ENCODE measurements at regions not wholly inside any gene's neighbourhood (a gene's known extent, or its start where the extent isn't known, plus 50 kb on each side); places are given as distances from the start of the nearest gene placed in this dataset.

DNA sequence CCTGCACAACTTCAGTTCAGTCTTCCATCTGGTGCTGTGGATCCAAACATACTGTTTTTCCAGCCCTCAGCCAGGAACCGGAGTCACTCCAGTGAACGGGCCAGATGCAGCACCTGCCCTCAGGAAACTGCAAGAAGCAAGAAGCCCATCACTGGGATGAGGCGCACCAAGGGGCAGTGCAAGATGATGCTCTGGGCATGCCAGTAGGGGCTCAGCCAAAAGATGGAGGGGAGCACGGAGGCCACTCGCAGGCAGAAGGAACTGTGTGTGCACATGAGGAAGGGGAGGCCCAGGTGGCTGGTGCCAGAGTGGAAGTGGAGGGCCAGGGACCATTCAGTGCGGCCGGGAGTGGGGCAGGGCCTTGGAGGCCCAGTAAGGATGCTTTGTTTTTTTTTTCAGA lies 161.7 kb upstream of the MAMLD1 start:
- no peak for TF ChIP-seq TEAD4 (IDR thresholded peaks at IDR 0.05)
- TF ChIP-seq EP300 (IDR thresholded peaks at IDR 0.05; ENCODE audit: borderline replicate concordance), result no peak
- TF ChIP-seq, protein P1, sequence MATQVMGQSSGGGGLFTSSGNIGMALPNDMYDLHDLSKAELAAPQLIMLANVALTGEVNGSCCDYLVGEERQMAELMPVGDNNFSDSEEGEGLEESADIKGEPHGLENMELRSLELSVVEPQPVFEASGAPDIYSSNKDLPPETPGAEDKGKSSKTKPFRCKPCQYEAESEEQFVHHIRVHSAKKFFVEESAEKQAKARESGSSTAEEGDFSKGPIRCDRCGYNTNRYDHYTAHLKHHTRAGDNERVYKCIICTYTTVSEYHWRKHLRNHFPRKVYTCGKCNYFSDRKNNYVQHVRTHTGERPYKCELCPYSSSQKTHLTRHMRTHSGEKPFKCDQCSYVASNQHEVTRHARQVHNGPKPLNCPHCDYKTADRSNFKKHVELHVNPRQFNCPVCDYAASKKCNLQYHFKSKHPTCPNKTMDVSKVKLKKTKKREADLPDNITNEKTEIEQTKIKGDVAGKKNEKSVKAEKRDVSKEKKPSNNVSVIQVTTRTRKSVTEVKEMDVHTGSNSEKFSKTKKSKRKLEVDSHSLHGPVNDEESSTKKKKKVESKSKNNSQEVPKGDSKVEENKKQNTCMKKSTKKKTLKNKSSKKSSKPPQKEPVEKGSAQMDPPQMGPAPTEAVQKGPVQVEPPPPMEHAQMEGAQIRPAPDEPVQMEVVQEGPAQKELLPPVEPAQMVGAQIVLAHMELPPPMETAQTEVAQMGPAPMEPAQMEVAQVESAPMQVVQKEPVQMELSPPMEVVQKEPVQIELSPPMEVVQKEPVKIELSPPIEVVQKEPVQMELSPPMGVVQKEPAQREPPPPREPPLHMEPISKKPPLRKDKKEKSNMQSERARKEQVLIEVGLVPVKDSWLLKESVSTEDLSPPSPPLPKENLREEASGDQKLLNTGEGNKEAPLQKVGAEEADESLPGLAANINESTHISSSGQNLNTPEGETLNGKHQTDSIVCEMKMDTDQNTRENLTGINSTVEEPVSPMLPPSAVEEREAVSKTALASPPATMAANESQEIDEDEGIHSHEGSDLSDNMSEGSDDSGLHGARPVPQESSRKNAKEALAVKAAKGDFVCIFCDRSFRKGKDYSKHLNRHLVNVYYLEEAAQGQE (IDR thresholded peaks at IDR 0.05; ENCODE audit: low read depth), result no peak
- no peak for TF ChIP-seq RAD21 (IDR thresholded peaks at IDR 0.05; ENCODE audit: low read depth)

DNA sequence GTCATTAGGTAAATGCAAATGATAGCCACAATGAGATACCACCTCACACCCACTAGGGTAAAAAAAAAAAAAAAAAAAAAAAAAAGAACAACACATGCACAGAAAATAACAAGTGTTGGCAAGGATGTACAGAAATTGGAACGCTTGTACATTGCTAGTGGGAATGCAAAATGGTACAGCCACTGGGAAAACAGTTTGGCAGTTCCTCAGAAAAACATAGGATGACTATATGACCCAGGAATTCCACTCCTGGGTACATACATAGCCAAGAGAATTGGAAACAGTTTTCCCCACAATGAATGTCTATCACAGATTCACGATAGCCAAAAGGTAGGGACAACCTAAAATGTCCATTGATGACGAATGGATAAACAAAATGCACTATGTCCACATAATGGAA lies 161.3 kb upstream of the MAMLD1 start:
- TF ChIP-seq ZBTB7A (IDR thresholded peaks at IDR 0.05; ENCODE audit: low read depth) (no peak), NFIC (IDR thresholded peaks at IDR 0.05) (no peak), FOXM1 (IDR thresholded peaks at IDR 0.05; ENCODE audit: borderline replicate concordance, low read depth) (no peak), CEBPB (IDR thresholded peaks at IDR 0.05) (no peak), TAF1 (IDR thresholded peaks at IDR 0.05; ENCODE audit: low read depth) (no peak), TCF12 (IDR thresholded peaks at IDR 0.05; ENCODE audit: low read depth) (no peak), RAD21 (IDR thresholded peaks at IDR 0.05; ENCODE audit: low read depth) (no peak), YY1 (IDR thresholded peaks at IDR 0.05; ENCODE audit: low read depth) (no peak)
- TF ChIP-seq, protein P2, sequence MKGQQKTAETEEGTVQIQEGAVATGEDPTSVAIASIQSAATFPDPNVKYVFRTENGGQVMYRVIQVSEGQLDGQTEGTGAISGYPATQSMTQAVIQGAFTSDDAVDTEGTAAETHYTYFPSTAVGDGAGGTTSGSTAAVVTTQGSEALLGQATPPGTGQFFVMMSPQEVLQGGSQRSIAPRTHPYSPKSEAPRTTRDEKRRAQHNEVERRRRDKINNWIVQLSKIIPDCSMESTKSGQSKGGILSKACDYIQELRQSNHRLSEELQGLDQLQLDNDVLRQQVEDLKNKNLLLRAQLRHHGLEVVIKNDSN (IDR thresholded peaks at IDR 0.05), result no peak
- TF ChIP-seq, protein P3, sequence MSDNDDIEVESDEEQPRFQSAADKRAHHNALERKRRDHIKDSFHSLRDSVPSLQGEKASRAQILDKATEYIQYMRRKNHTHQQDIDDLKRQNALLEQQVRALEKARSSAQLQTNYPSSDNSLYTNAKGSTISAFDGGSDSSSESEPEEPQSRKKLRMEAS (IDR thresholded peaks at IDR 0.05), result no peak

DNA sequence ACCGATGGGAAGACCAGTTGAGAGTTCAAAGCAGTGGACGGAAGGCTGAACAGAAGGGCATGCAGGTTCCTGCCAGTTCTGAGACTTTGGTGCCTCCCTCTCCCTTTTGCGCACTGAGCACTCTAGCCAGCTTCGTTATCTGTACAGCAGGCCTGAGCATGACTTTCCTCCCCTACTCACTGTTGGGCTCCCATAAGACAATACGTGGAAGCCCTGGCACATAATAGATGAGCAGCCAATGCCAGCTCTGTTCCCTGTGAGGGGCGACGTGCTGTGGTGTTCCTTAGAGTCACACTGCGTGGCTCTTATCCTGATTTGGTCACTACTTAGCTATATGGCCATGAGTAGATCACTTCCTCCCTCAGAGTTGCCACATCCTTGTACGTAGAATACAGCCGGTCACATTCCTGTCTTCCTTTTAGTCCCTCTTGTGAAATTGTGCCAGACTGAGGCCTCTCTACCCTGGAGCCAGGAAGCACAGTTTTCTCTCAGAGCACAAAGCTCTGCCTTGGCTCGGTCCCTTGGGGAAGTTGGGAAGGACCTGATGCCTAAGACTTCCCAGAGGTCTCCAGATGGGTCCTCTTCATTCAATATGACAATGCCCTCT lies 160.4 kb upstream of the MAMLD1 start:
- TF ChIP-seq, protein P2 (IDR thresholded peaks at IDR 0.05), result no peak
- TF ChIP-seq, protein P1 (IDR thresholded peaks at IDR 0.05; ENCODE audit: low read depth), result no peak
- TF ChIP-seq, protein P3 (IDR thresholded peaks at IDR 0.05), result no peak
- TF ChIP-seq RAD21 (IDR thresholded peaks at IDR 0.05; ENCODE audit: low read depth) (no peak), TAF1 (IDR thresholded peaks at IDR 0.05; ENCODE audit: low read depth) (no peak), ZBTB7A (IDR thresholded peaks at IDR 0.05; ENCODE audit: low read depth) (no peak), EGR1 (IDR thresholded peaks at IDR 0.05) (no peak), TEAD4 (IDR thresholded peaks at IDR 0.05) (no peak), CEBPB (IDR thresholded peaks at IDR 0.05) (no peak), TCF12 (IDR thresholded peaks at IDR 0.05; ENCODE audit: low read depth) (no peak)

DNA sequence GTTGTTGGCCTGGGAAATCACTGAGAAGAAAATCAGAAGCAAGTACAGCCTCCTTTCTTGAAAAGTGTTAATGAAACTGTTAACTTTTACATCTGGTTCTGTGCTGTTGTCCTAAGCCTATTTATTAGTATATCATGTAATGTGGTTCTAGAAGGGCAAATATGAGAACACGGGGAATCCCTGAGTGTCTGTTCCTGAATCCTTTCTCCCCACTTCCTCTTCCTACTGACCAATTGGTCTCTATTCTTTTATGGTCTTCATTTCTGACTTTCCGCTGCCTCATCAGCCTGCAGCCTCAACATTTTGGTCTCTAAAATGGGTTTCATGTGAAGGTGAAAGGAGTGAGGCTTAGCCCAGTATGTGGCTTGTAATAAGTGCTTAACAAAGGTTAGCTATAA lies 159.9 kb upstream of the MAMLD1 start:
- TF ChIP-seq, protein P2 (IDR thresholded peaks at IDR 0.05), result no peak
- no peak for TF ChIP-seq CREB1 (IDR thresholded peaks at IDR 0.05; ENCODE audit: low read depth)
- no peak for TF ChIP-seq EP300 (IDR thresholded peaks at IDR 0.05; ENCODE audit: borderline replicate concordance)
- no peak for TF ChIP-seq CEBPB (IDR thresholded peaks at IDR 0.05)
- TF ChIP-seq YY1 (IDR thresholded peaks at IDR 0.05; ENCODE audit: low read depth), result no peak
- TF ChIP-seq TCF12 (IDR thresholded peaks at IDR 0.05; ENCODE audit: low read depth), result no peak
- TF ChIP-seq TAF1 (IDR thresholded peaks at IDR 0.05; ENCODE audit: low read depth), result no peak
- no peak for TF ChIP-seq FOXM1 (IDR thresholded peaks at IDR 0.05; ENCODE audit: borderline replicate concordance, low read depth)
- no peak for TF ChIP-seq TEAD4 (IDR thresholded peaks at IDR 0.05)
- TF ChIP-seq, protein P1 (IDR thresholded peaks at IDR 0.05; ENCODE audit: low read depth), result no peak
- TF ChIP-seq ZBTB7A (IDR thresholded peaks at IDR 0.05; ENCODE audit: low read depth), result no peak
- TF ChIP-seq NFIC (IDR thresholded peaks at IDR 0.05), result no peak
- TF ChIP-seq EGR1 (IDR thresholded peaks at IDR 0.05), result no peak

Measured in Ishikawa (cell line).